Ascending aorta (tissue), 2 donors: ENCODE measurements at regions not wholly inside any gene's neighbourhood (a gene's known extent, or its start where the extent isn't known, plus 50 kb on each side); places are given as distances from the start of the nearest gene placed in this dataset.

ENCODE experiments used
- DNase-seq, 2 donors: peaks; one replicate each; pipeline ENCODE4 v3.0.0-alpha.2; 2019; ENCODE audit warnings: low spot score in 2 of 2
- H3K27ac ChIP-seq, 2 donors: fragments of 200-600 bp; sonication (generic); one replicate each; pipeline ENCODE4 v1.5.1; 2016 to 2017; ENCODE audit warnings: mild to moderate bottlenecking in 1 of 2
- H3K27me3 ChIP-seq: fragments of 200-600 bp; sonication (generic); one replicate; pipeline ENCODE4 v1.5.1; 2017
- H3K36me3 ChIP-seq, 2 donors: fragments of 200-600 bp; sonication (generic); one replicate each; pipeline ENCODE4 v1.5.1; 2016
- H3K4me1 ChIP-seq, 2 donors: fragments of 200-600 bp; sonication (generic); one replicate each; pipeline ENCODE4 v1.5.1; 2016 to 2017; ENCODE audit warnings: mild to moderate bottlenecking in 1 of 2
- H3K4me3 ChIP-seq, 2 donors: fragments of 200-600 bp; sonication (generic); one replicate each; pipeline ENCODE4 v1.5.1; 2016 to 2017; ENCODE audit warnings: mild to moderate bottlenecking in 1 of 2
- H3K9me3 ChIP-seq, 2 donors: fragments of 200-600 bp; sonication (generic); one replicate each; pipeline ENCODE4 v1.5.1; 2016
- CTCF ChIP-seq, 3 experiments: fragments of 200-600 bp in 2 of 3; fragments of 450-650 bp in 1 of 3; sonication (generic) in 2 of 3; IDR thresholded peaks; one replicate each; pipeline ENCODE4 v1.5.1; 2016 to 2019; ENCODE audit warnings: antibody characterized with exemption in 3 of 3, mild to moderate bottlenecking in 1 of 3, moderate library complexity in 1 of 3
- intact Hi-C: fragments of 100-400 bp; cut with DNase I; formaldehyde crosslinking; loops from one replicate; pipeline ENCODE4 v1.15.1; 2023

GRCh38 chr5:86884608-86885007 is 266.9 kb downstream of the COX7C start:
- no peaks in the 10 kb centered on the region for H3K9me3 ChIP-seq
- no peak for DNase-seq
- H3K4me1 ChIP-seq = peaks cover 0 to 2% of the 10 kb centered on the region in 2 donors
- H3K4me3 ChIP-seq = no peak overlapping the region
- intact Hi-C loops = loop anchor here (5.0 kb wide), 1 partner anchor 128 kb away; no protein-coding TSS in a partner anchor
- no peaks in the 10 kb centered on the region for H3K36me3 ChIP-seq
- TF ChIP-seq CTCF (IDR thresholded peaks at IDR 0.05) = no peak
- no peak overlapping the region for H3K27ac ChIP-seq
- H3K27me3 ChIP-seq = no peaks in the 10 kb centered on the region

- intact Hi-C loops = no loop called here
These were observed 267.3 kb downstream of the COX7C start for GRCh38 chr5:86885011-86885410.

GRCh38 chr5:86885489-86886230 is 267.9 kb downstream of the COX7C start:
- no peaks in the 10 kb centered on the region for H3K36me3 ChIP-seq
- no peak for TF ChIP-seq CTCF (IDR thresholded peaks at IDR 0.05)
- no peaks in the 10 kb centered on the region for H3K27me3 ChIP-seq
- H3K4me3 ChIP-seq = no peak overlapping the region
- intact Hi-C loops = no loop called here
- peaks cover 0 to 2% of the 10 kb centered on the region in 2 donors for H3K4me1 ChIP-seq
- H3K27ac ChIP-seq = no peak overlapping the region
- H3K9me3 ChIP-seq = no peaks in the 10 kb centered on the region
- no peak for DNase-seq

More at GRCh38 chr5:86885011-86885410, 267.3 kb downstream of the COX7C start:
- Histone ChIP-seq H3K27ac (no peak overlapping the region), H3K4me1 (peaks cover 0 to 2% of the 10 kb centered on the region in 2 donors), H3K9me3 (no peaks in the 10 kb centered on the region), H3K36me3 (no peaks in the 10 kb centered on the region), H3K27me3 (no peaks in the 10 kb centered on the region), H3K4me3 (no peak overlapping the region)
- no peak for DNase-seq
- TF ChIP-seq CTCF (IDR thresholded peaks at IDR 0.05) = no peak

- no peak for DNase-seq
- Histone ChIP-seq H3K4me3 (no peak overlapping the region), H3K27me3 (no peaks in the 10 kb centered on the region), H3K4me1 (no peaks in the 10 kb centered on the region), H3K9me3 (no peaks in the 10 kb centered on the region), H3K36me3 (no peaks in the 10 kb centered on the region), H3K27ac (no peak overlapping the region)
- intact Hi-C loops = no loop called here
- no peak for TF ChIP-seq CTCF (IDR thresholded peaks at IDR 0.05)
These were observed 272.6 kb downstream of the COX7C start for GRCh38 chr5:86890375-86890774.

- Histone ChIP-seq H3K4me1 (no peaks in the 10 kb centered on the region), H3K9me3 (no peaks in the 10 kb centered on the region), H3K36me3 (no peaks in the 10 kb centered on the region), H3K4me3 (no peak overlapping the region), H3K27ac (no peak overlapping the region), H3K27me3 (no peaks in the 10 kb centered on the region)
- TF ChIP-seq CTCF (IDR thresholded peaks at IDR 0.05) = no peak
- intact Hi-C loops = no loop called here
- no peak for DNase-seq
These were observed 276.3 kb downstream of the COX7C start for GRCh38 chr5:86894056-86894455.
